NCI-H1417 treated with DMSO at 0.1 percent for 48 hours (cell line): ENCODE measurements at regions not wholly inside any gene's neighbourhood (a gene's known extent, or its start where the extent isn't known, plus 50 kb on each side); places are given as distances from the start of the nearest gene placed in this dataset.
"Not testable (repeated sequence)": the region's sequence is repeated elsewhere in the genome, so short reads cannot be mapped to it uniquely, and the experiment has no call there.

Experiments used
- DNase-seq: peaks from one replicate; lab custom pipeline; 2025; lab: John Stamatoyannopoulos, UW

GRCh38 chr22:22120160-22120559, 124.4 kb upstream of the VPREB1 start:
- no peak for DNase-seq

GRCh38 chr22:22118987-22119386, 125.6 kb upstream of the VPREB1 start:
- DNase-seq, result no peak

- not testable (repeated sequence) for DNase-seq
These were observed 126.6 kb upstream of the VPREB1 start for GRCh38 chr22:22117864-22118544.

- DNase-seq, result not testable (repeated sequence)
These were observed 127.4 kb upstream of the VPREB1 start for GRCh38 chr22:22116997-22117770.

GRCh38 chr22:22113701-22114100, 130.9 kb upstream of the VPREB1 start:
- DNase-seq, result no peak

- DNase-seq, result no peak
These were observed 130.1 kb upstream of the TOP3B start for GRCh38 chr22:22112533-22113294.

- DNase-seq, result no peak
These were observed 129.4 kb upstream of the TOP3B start for GRCh38 chr22:22111983-22112382.

GRCh38 chr22:22111267-22111751, 128.7 kb upstream of the TOP3B start:
- DNase-seq, result no peak

GRCh38 chr22:22110548-22111266, 128.1 kb upstream of the TOP3B start:
- DNase-seq, result no peak

GRCh38 chr22:22109693-22110466, 127.3 kb upstream of the TOP3B start:
- DNase-seq, result no peak

GRCh38 chr22:22106855-22107254, 124.3 kb upstream of the TOP3B start:
- no peak for DNase-seq

GRCh38 chr22:22105364-22105763, 122.8 kb upstream of the TOP3B start:
- DNase-seq, result no peak

- no peak for DNase-seq
These were observed 120.7 kb upstream of the TOP3B start for GRCh38 chr22:22103078-22103875.

GRCh38 chr22:22099833-22100812, 117.5 kb upstream of the TOP3B start:
- DNase-seq, result no peak

GRCh38 chr22:22099194-22099486, 116.6 kb upstream of the TOP3B start:
- no peak for DNase-seq

GRCh38 chr22:22098457-22099193, 116.0 kb upstream of the TOP3B start:
- no peak for DNase-seq

GRCh38 chr22:22097727-22098228, 115.2 kb upstream of the TOP3B start:
- DNase-seq, result no peak

- DNase-seq, result no peak
These were observed 112.3 kb upstream of the TOP3B start for GRCh38 chr22:22094921-22095320.
